ENCODE measurements at regions not wholly inside any gene's neighbourhood (a gene's known extent, or its start where the extent isn't known, plus 50 kb on each side); places are given as distances from the start of the nearest gene placed in this dataset.
"Not testable (repeated sequence)": the region's sequence is repeated elsewhere in the genome, so short reads cannot be mapped to it uniquely, and the experiment has no call there.

- no peak for DNase-seq
Measured at GRCh38 chr2:128514555-128514955, 195.9 kb upstream of the HS6ST1 start.

DNA sequence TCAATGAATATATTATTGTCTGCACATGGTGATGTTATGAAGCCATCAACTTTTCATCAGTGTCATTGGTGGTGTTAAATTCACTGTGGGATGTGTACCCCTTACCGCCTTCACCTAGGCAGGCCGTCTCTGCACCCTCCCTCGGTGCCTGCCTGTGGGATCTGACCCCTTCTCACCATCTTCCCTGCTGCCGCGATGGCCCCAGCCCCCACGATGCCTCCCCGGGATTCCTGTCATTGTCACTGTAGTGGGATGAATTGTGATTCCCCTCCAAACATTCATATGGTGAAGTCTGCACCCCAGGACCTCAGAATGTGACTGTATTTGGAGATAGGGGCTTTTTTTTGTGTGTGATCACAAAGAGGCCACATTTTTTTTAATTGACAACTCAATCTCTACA is 198.3 kb upstream of the HS6ST1 start:
- DNase-seq: no peak

DNA sequence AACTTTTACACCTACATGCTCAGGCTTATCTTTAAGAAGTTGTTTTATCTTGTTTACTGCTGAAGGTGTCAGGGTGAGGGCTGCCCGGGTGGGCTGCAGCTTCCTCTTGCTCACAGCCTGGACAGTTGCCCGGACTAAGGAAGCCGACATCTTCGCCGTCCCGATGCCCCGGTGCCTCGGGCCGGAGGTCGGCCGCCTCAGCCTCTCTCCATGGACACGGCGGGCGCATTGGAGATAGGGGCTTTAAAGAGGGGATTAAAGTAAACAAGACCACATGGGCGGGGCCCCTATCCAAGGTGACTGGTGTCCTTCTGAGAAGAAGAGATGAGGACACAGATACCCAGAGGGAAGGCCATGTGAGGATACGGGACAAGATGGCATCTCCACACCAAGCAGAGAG is 200.4 kb upstream of the HS6ST1 start:
- DNase-seq: not testable (repeated sequence)

DNA sequence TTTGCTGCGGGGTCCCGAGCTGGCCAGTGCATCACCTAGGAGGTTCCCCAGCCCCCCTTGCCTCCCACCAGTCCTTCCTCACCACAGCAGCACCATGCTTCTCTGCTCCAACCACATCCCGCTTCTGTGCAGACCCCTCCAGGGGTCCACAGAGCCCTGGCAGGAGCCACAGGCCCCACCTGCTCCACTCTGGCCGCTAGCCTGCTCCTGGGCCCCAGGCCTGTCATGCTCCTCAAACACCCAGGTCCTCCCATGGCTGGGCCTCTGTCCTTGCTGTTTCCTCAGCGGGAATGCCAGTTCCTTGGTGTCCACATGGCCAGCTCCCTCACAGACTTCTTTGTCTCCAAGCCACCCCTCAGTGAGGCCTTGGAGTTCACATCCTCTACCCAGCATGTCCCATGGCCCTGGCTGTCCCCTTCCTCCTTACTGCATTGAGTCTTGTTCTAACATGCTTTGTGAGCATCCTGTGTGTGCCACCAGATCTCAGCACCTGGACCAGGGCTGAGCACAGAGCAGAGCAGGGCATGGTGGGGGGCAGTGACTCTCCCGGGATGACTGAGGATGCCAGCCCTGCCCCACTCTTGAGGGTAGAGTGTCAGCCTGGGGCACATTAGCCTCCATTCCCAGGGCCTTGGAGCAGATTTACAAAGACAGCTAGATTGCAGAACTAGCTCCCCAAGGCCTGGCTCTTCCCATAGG is 201.0 kb upstream of the HS6ST1 start:
- no peak for DNase-seq

- DNase-seq: no peak
Measured at GRCh38 chr2:128520340-128520739, 201.7 kb upstream of the HS6ST1 start.

DNA sequence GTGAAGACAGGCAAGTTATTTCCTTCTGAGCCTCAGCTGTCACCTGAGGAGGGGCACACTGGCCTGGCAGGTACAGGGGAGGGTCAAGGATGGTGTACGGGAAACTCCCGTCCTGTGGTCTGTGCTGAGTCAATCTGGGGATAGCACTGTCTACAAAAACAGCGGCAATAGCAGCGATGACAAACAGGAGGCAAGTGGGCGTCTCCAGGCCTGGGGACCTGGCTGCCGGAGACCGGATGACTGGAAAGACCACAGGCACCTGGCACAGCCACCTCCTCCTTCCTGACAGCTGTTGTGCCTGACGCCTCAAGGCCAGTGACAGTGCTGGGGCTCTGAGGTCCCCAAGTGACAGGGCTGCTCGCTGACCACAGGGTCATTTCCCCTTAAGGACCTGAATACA is 202.1 kb upstream of the HS6ST1 start:
- no peak for DNase-seq

DNA sequence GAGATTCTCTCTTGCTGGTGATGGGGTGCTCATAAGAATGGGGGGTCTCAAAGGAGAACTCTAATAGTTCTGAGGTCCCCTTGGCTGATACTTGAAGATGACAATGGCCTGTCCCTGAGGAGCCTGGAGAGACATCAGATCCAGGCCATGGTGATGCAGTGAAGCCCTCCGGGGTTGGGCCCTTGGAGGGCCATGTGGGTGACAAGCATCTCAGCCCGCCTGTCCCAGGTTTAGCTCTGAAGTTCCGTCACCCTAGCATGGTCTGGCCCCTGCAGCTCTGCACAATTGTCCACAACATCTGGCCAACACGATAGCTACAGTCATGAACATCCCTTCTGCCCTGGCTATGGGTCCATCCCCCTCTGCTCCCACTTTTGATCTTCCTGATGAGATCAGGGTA is 202.8 kb upstream of the HS6ST1 start:
- no peak for DNase-seq

DNA sequence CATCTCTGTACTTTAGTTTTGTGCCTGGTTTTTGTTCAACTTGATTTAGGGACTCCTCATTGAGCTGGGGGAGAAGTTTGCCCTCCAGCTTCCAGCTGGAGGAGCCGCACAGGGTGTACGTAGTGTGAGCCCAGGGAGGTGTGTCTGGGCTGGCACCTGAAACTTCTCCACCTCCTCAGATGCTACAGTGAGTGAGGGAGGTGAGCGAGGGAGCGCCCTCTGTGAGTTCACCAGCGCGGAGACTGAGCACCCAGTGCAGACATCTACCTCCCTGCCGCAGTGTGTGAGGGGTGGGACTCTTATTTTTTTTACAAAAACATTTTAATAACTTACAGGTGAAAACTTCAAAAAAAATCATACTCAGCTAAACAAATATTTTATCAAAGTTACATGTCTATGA is 204.2 kb upstream of the HS6ST1 start:
- DNase-seq: no peak

- no peak for DNase-seq
Measured at GRCh38 chr2:128523457-128523856, 204.8 kb upstream of the HS6ST1 start.

GRCh38 chr2:128524183-128524582 is 205.5 kb upstream of the HS6ST1 start:
- no peak for DNase-seq

DNA sequence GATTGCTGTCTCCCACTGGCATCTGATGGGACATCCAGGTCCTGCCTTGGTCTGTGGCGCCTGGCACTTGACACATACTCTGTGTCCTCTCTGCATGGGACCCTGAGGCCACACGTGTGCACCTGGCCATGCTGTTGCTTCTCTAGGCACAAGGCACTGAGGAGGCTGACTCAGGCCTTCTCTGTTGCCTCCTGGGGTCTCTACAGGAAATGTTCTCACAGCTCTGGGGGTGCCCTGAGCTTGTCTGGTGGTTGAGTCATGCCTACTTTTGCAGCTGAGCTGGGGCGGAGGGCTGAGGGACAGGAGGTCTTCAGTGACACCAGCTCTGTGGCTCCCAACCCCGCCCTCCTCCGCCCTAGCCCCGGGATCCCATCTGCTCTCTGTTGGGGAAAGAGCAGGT is 207.0 kb upstream of the HS6ST1 start:
- no peak for DNase-seq

DNA sequence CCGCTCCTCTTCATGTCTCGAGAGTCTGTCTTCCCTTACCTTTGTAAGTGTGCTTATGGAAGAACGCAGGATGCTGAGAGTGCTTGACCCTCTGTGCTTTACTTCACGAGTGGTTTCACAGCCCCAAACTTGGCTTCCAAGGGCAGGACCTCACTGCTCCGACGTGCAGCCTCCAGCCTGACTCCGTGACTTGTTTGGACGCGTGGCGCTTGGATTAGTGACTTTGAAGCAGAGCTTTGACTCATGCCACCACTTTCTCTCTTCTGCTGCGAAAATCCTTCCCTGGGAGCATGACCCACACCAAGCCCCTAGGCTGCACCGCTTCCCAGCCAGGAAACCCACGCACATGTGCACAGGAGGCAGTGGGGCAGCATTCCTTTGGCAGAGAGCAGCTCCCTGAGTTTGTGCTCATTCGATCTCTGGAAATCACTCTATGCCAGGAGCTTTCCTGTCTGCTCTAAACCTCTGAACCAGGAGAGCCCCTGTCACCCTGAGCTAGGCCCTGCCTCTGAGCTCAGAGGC is 207.8 kb upstream of the HS6ST1 start:
- DNase-seq: no peak

DNA sequence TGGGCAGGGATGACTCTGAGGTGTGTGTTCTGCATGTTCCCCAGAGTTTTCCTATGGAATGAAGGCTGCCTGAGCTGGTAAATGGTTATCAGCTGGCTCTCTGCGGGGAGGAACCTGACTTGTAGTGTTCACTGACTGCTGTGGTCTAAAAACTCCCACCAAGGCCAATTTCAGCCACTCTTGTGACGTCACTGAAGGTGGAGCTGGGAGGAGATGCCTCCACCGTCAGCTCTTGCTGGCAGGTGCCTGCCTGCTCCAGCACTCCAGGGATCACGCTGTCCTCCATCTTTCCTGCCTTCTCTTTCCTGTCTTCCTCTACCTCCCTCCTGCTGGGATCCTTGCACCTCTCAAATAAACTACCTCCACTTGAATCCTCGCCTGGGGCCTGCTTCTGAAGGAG is 209.5 kb upstream of the HS6ST1 start:
- DNase-seq: no peak

DNA sequence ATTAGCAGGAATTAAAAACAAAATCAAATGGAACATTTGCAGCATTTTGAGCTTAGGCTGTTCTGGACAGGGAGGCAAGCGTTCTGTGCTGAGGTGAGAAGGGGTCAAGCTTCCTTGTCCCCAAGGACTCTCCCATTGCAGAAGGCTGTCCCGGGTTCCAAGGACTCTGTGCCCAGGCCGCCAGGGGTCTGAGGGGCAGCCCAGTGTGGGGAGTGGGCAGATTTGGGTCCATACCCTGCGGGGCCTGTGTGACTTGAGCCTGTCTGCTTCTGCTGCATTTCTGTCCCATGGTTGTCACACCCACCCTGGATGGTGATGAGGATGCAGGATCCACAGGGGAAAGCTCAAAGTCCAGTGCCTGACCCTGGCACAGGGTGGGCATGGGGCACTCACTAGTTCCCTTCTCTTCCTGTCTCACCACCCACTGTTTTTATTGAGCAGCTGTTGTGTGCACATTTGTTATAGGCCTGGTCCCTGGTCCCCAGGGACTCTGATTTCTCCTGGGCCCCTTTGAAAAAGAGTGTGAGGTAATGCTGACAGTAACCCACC is 211.4 kb upstream of the HS6ST1 start:
- no peak for DNase-seq

DNA sequence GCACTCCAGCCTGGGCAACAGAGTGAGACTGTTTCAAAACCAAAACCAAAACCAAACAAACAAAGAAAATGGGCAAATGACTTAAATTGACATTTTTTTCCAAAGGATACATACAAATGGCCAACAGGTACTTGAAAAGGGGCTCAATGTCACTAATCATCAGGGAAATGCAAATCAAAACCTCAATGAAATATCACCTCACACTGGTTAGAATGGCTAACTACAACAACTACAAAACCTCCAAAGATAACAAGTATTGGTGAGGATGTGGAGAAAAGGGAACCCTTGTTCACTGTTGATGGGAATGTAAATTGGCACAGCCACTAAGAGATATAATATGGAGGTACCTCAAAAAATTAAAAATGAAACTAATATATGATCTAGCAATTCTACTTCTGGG is 213.2 kb upstream of the HS6ST1 start:
- no peak for DNase-seq

DNA sequence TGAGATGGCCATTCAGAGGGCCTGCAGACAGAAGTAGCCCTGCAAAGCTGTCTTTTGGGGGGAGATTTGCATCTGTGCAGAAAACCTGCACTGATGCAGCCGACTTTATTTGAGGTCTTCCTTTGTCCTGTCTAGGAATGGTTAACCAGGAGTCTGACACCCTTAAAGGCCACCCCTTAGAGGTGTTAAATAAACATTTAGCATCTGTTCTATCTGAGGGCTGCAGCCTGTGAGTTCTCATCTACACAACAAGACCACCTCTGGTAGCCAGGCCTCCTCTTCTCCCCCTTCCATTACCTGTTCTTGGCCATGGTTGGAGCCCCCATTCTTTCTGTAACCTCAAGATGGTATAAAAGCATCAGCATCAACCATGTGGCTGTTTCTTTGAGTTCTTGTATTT is 214.4 kb upstream of the HS6ST1 start:
- DNase-seq: no peak

- no peak for DNase-seq
Measured at GRCh38 chr2:128534688-128535392, 216.2 kb upstream of the HS6ST1 start.

GRCh38 chr2:128535953-128536352 is 217.3 kb upstream of the HS6ST1 start:
- no peak for DNase-seq

DNA sequence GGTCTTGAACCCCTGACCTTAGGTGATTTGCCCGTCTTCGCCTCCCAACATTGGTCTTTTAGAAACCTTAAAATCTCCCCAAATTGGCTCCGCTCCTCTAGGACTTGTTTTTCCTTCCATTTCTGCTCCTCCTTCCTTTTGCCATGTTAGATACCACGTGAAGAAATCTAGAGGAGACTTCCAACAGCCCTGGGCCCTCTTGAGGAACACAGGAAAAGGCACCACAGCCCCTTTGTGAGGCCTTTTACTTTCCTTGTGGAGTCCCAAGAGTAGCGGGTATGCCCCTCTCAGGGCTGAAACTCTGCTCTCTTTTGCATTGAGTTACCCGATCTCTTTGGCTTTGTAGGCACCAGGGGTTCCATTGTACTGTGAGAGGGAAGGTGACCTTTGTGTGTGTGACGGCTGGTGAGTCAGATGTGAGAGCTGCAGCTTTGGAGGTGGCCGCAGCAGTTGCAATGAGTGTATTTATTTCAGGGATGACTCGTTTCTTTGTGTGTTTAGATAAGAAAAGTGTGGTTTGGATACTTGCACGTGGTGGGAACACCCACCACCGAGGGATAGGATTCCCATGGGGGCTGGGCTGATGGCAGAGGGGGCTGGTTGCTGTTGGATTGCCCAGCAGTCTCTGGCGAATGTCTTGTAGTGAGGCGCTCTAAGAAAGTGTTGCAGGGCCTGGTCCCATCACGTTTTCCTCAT is 218.4 kb upstream of the HS6ST1 start:
- no peak for DNase-seq

- DNase-seq: no peak
Measured at GRCh38 chr2:128537646-128538045, 219.0 kb upstream of the HS6ST1 start.

- DNase-seq: no peak
Measured at GRCh38 chr2:128538396-128538795, 219.7 kb upstream of the HS6ST1 start.

- no peak for DNase-seq
Measured at GRCh38 chr2:128540670-128541069, 222.0 kb upstream of the HS6ST1 start.

DNA sequence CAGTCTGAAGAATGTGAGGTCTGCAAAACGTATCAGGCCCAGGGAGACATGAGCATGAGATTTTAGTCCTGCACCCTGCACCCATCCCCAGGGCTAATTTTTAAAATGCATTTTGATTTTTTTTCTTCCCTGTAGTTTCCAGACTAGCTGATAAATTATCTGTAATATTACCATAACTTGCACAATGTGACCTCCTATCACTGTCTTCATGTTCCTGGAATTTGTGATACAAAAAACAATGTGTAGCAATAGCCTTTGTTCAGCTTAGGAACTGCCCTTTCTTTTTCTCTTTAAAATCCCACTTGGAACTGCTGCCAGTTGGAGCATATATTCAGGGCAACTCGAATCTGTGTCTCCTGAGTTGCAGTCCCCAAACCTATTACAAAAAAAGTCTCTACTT is 222.8 kb upstream of the HS6ST1 start:
- no peak for DNase-seq

GRCh38 chr2:128543036-128543435 is 224.4 kb upstream of the HS6ST1 start:
- no peak for DNase-seq

All from activated CD4-positive, CD25-positive, alpha-beta regulatory T cell (primary cell).